Glutamatergic neuron (in vitro differentiated cells): ENCODE measurements at regions not wholly inside any gene's neighbourhood (a gene's known extent, or its start where the extent isn't known, plus 50 kb on each side); places are given as distances from the start of the nearest gene placed in this dataset.

Source experiments
- DNase-seq: peaks from one replicate; pipeline ENCODE4 v3.0.0; 2022
- H3K27ac Mint-ChIP-seq: one replicate; pipeline ENCODE4 v1.8.0; 2020; ENCODE audit warnings: mild to moderate bottlenecking, mixed read lengths, inconsistent platforms; ENCODE audit not compliant: unreplicated experiment
- H3K27me3 Mint-ChIP-seq: one replicate; pipeline ENCODE4 v1.8.0; 2020; ENCODE audit warnings: mild to moderate bottlenecking, moderate library complexity, mixed read lengths, inconsistent platforms; ENCODE audit not compliant: unreplicated experiment
- H3K36me3 Mint-ChIP-seq: one replicate; pipeline ENCODE4 v1.8.0; 2020; ENCODE audit warnings: mild to moderate bottlenecking, mixed read lengths, inconsistent platforms; ENCODE audit not compliant: unreplicated experiment
- H3K4me1 Mint-ChIP-seq: one replicate; pipeline ENCODE4 v1.8.0; 2020; ENCODE audit warnings: mild to moderate bottlenecking, low read depth, mixed read lengths, inconsistent platforms; ENCODE audit not compliant: unreplicated experiment
- H3K4me3 Mint-ChIP-seq: one replicate; pipeline ENCODE4 v1.8.0; 2020; ENCODE audit warnings: mild to moderate bottlenecking, mixed read lengths, inconsistent platforms; ENCODE audit not compliant: unreplicated experiment
- H3K9me3 Mint-ChIP-seq: one replicate; pipeline ENCODE4 v1.8.0; 2020; ENCODE audit warnings: mild to moderate bottlenecking, moderate library complexity, mixed read lengths, inconsistent platforms; ENCODE audit not compliant: unreplicated experiment
- CTCF ChIP-seq: fragments of 200-600 bp; sonication (generic); IDR thresholded peaks from one replicate; pipeline ENCODE4 v1.5.0; 2021; ENCODE audit not compliant: partially characterized antibody, unreplicated experiment

DNA sequence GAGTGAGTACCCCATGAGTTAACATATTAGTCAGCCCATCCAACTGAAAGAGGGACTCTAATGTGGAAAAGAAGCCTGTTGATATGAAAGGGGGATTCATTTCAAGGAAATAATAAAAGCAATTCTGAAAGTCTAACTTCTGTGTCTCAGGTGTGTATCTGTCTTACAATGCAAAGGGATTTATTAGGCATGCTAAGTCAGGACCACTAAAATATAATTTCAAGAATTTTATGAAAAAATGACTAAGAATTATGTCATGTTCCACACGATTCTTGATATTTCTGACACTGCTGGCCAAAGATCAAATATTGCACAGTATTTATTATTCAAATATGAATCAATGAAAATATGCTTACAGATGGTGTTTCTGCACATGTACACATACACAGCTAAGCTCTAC, 130.8 kb downstream of the KLF12 start:
- Mint-ChIP-seq H3K4me3 (no peak overlapping the region), H3K4me1 (peaks cover 3% of the 10 kb centered on the region), H3K27me3 (no peaks in the 10 kb centered on the region)

DNA sequence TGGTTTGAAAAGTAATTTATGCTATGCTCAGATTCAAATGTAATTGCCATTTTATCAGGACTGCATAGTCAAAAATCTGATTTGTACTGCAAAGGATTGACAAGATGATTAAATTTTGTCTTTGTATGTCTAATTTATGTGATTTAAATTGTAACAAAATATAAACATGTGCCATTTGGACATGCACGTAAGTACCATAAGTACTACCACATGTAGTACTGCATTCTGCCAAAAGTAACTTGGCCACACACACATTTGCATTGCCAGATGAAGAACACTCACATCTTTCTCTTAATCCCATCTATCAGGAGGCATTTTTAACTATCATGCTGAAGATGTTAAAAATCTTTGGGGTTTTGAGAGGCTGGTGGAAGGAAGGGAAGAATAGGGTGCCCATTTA, 133.3 kb downstream of the KLF12 start:
- no peak for TF ChIP-seq CTCF
- Mint-ChIP-seq H3K9me3 (no peaks in the 10 kb centered on the region), H3K4me1 (peaks cover 6% of the 10 kb centered on the region), H3K27ac (no peak overlapping the region), H3K4me3 (no peak overlapping the region), H3K36me3 (no peaks in the 10 kb centered on the region), H3K27me3 (no peaks in the 10 kb centered on the region)
- no peak for DNase-seq

More for the DNA sequence above, 130.8 kb downstream of the KLF12 start:
- no peaks in the 10 kb centered on the region for H3K36me3 Mint-ChIP-seq
- no peak for DNase-seq
- peaks cover 3% of the 10 kb centered on the region for H3K9me3 Mint-ChIP-seq
- no peak for TF ChIP-seq CTCF
- H3K27ac Mint-ChIP-seq, result no peak overlapping the region

DNA sequence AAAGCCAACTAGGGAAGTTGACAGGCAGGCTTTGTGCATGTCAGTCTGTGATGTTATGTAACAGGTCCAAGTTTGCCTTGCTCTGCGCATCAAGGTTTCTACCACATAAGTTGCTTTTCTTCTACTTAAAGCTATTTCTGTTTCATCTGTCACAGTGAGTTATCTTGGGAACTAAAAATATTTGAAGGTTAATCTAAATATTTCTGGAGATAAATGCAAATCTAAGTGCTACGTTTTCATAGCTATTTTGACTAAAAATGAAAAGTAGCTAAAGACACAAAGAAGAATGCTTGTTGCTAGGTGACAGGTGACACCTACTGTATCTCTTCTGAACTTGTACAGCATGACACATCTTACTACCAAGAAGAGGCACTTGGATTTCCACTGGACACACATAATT, 135.6 kb downstream of the KLF12 start:
- Mint-ChIP-seq H3K27me3 (no peaks in the 10 kb centered on the region), H3K9me3 (no peaks in the 10 kb centered on the region), H3K4me1 (peaks cover 14% of the 10 kb centered on the region), H3K36me3 (no peaks in the 10 kb centered on the region), H3K27ac (no peak overlapping the region), H3K4me3 (no peak overlapping the region)
- DNase-seq, result no peak
- TF ChIP-seq CTCF, result no peak

GRCh38 chr13:73997964-73998363, 136.2 kb downstream of the KLF12 start:
- H3K4me3 Mint-ChIP-seq, result no peak overlapping the region
- H3K4me1 Mint-ChIP-seq, result peaks cover 14% of the 10 kb centered on the region
- no peak overlapping the region for H3K27ac Mint-ChIP-seq
- no peaks in the 10 kb centered on the region for H3K9me3 Mint-ChIP-seq
- H3K27me3 Mint-ChIP-seq, result no peaks in the 10 kb centered on the region
- no peaks in the 10 kb centered on the region for H3K36me3 Mint-ChIP-seq
- DNase-seq, result no peak
- TF ChIP-seq CTCF, result no peak

GRCh38 chr13:73996569-73996968, 137.6 kb downstream of the KLF12 start:
- no peaks in the 10 kb centered on the region for H3K36me3 Mint-ChIP-seq
- H3K27ac Mint-ChIP-seq, result no peak overlapping the region
- TF ChIP-seq CTCF, result no peak
- H3K4me1 Mint-ChIP-seq, result peaks cover 20% of the 10 kb centered on the region
- peaks cover 1% of the 10 kb centered on the region for H3K9me3 Mint-ChIP-seq
- no peak for DNase-seq
- H3K27me3 Mint-ChIP-seq, result no peaks in the 10 kb centered on the region
- no peak overlapping the region for H3K4me3 Mint-ChIP-seq
